D721Med (cell line): ENCODE measurements at regions not wholly inside any gene's neighbourhood (a gene's known extent, or its start where the extent isn't known, plus 50 kb on each side); places are given as distances from the start of the nearest gene placed in this dataset.

Experiments
- DNase-seq: peaks from one replicate; pipeline ENCODE4 v3.0.0; 2011; ENCODE audit warnings: low spot score; ENCODE audit not compliant: insufficient read length
- FAIRE-seq: peaks from 2 replicates; lab custom pipeline; 2011; peaks lifted over from hg19 to GRCh38; lab: Jason Lieb, UNC
- CTCF ChIP-seq: IDR thresholded peaks from 2 replicates; pipeline ENCODE4 v1.5.1; 2012; ENCODE audit warnings: mild to moderate bottlenecking, control low read depth; ENCODE audit not compliant: insufficient read depth; ENCODE audit errors: missing control alignments

GRCh38 chr1:78383923-78384322, 106.9 kb upstream of the PTGFR start:
- FAIRE-seq: no peak

GRCh38 chr1:78385744-78386462, 104.9 kb upstream of the PTGFR start:
- DNase-seq (no peak), FAIRE-seq (no peak)
- TF ChIP-seq CTCF: no peak

More at GRCh38 chr1:78383923-78384322, 106.9 kb upstream of the PTGFR start:
- no peak for TF ChIP-seq CTCF
- no peak for DNase-seq

- no peak for TF ChIP-seq CTCF
- FAIRE-seq: no peak
These were observed 103.6 kb upstream of the PTGFR start for GRCh38 chr1:78387201-78387600.

GRCh38 chr1:78387871-78388270, 102.9 kb upstream of the PTGFR start:
- DNase-seq (no peak), FAIRE-seq (no peak)
- no peak for TF ChIP-seq CTCF

More at GRCh38 chr1:78387201-78387600, 103.6 kb upstream of the PTGFR start:
- DNase-seq: no peak

- no peak for TF ChIP-seq CTCF
- FAIRE-seq (no peak), DNase-seq (no peak)
These were observed 102.5 kb upstream of the PTGFR start for GRCh38 chr1:78388275-78388674.

- DNase-seq (no peak), FAIRE-seq (no peak)
- no peak for TF ChIP-seq CTCF
These were observed 89.6 kb upstream of the PTGFR start for GRCh38 chr1:78401148-78401547.

- TF ChIP-seq CTCF: no peak
- DNase-seq (no peak), FAIRE-seq (no peak)
These were observed 82.6 kb upstream of the PTGFR start for GRCh38 chr1:78408192-78408591.
